PFSK-1 (cell line): ENCODE measurements at regions not wholly inside any gene's neighbourhood (a gene's known extent, or its start where the extent isn't known, plus 50 kb on each side); places are given as distances from the start of the nearest gene placed in this dataset.

Source experiments
- FOXP2 ChIP-seq: optimal IDR thresholded peaks from 2 replicates; pipeline ENCODE3; 2011; ENCODE audit warnings: borderline replicate concordance, control low read depth, inconsistent platforms; ENCODE audit not compliant: insufficient read depth; ENCODE audit errors: extremely low read length, extremely low read depth
- POLR2AphosphoS5 ChIP-seq: IDR thresholded peaks from 2 replicates; pipeline ENCODE4 v1.6.1; 2012; ENCODE audit warnings: low read depth, mild to moderate bottlenecking, control low read depth, low read length, moderate library complexity
- REST ChIP-seq, 2 experiments: IDR thresholded peaks; 2 replicates each; pipeline versions ENCODE4 v1.6.1 to v1.8.0; 2011 to 2012; ENCODE audit warnings: low read depth in 2 of 2, low read length in 2 of 2, control low read depth in 1 of 2, inconsistent platforms in 1 of 2, mild to moderate bottlenecking in 1 of 2, moderate library complexity in 1 of 2; ENCODE audit not compliant: insufficient read depth in 1 of 2
- SIN3A ChIP-seq: IDR thresholded peaks from 2 replicates; pipeline ENCODE4 v1.6.1; 2012; ENCODE audit warnings: mild to moderate bottlenecking, low read length, moderate library complexity, borderline replicate concordance; ENCODE audit not compliant: insufficient read depth
- TAF1 ChIP-seq: IDR thresholded peaks from 2 replicates; pipeline ENCODE4 v1.6.1; 2012; ENCODE audit warnings: low read length, control low read depth, borderline replicate concordance; ENCODE audit not compliant: insufficient read depth

- TF ChIP-seq REST (IDR thresholded peaks at IDR 0.05; ENCODE audit: insufficient read depth in 1 of 2, low read depth in 2 of 2, low read length in 2 of 2) (no peak), TAF1 (no peak), POLR2AphosphoS5 (no peak), FOXP2 (no peak), SIN3A (no peak)
Measured at GRCh38 chr20:40785346-40785745, 96.3 kb upstream of the MAFB start.
